Fibroblast of peridontal ligament (primary cell): ENCODE measurements at regions not wholly inside any gene's neighbourhood (a gene's known extent, or its start where the extent isn't known, plus 50 kb on each side); places are given as distances from the start of the nearest gene placed in this dataset.
"Not testable (repeated sequence)": the region's sequence is repeated elsewhere in the genome, so short reads cannot be mapped to it uniquely, and the experiment has no call there.

ENCODE experiments used
- DNase-seq: peaks from one replicate; pipeline ENCODE4 v3.0.0-alpha.2; 2010; ENCODE audit errors: extremely low read depth

- DNase-seq = no peak
These were observed 1178.3 kb downstream of the CDH11 start for GRCh38 chr16:63943566-63943965.

GRCh38 chr16:63938661-63939060 lies 1183.2 kb downstream of the CDH11 start:
- DNase-seq = peak; percentile 54

DNA sequence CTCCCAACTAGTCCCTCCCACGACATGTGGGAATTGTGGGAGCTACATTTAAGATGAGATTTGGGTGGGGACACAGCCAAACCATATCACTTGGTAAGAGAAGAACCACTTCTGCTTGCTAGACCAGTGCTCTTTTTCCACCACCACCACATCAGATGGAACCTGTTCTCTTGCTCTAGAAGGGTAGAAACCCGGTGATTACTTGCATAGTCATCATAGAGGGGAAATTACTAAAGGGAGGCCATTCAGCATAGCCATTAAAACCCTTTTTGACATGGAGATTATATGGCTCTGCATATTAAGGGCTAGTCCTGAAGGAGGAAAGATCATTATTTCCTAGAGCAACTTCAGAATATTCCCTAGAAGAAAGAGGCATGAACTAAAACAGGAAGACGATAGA lies 1188.0 kb downstream of the CDH11 start:
- DNase-seq = no peak

- no peak for DNase-seq
These were observed 1193.4 kb downstream of the CDH11 start for GRCh38 chr16:63928421-63928820.

DNA sequence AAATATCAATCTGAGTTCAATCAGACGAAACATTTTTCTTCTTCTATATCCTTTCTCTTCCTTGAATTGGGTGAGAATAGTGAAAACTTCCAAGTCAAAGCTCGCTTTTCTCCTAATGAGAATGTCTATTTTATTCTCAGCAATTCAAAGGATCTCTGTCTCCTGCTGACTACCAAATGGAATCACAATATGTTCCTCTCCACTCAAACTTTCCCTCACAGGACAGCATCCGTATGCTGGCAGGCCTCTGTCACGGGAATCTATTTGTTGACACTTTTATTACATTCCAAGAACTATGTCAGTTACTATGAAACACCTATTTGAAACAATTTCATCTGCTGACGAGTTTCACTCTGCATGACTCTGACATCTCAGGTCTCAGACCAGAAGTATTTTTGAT lies 1196.6 kb downstream of the CDH11 start:
- no peak for DNase-seq

DNA sequence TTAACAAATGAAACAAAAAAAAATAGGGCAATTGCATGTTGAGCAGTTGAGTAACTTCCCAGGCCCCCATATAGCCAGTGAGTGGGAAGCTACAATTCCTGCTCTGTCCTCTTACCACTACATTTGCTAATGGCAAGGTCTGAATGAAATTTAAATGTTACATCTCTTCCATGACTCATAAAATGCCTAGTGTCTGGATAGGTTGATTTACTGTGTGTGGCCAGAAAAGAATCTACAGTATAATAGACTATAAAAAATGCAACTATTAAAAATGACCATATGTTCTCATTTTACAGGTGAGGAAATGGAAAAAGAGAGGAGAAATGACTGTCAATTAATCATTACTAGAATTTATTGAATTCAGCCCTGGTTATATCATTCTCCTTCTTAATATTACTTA lies 1199.3 kb downstream of the CDH11 start:
- DNase-seq = peak; percentile 0

GRCh38 chr16:63921737-63922295 lies 1200.0 kb downstream of the CDH11 start:
- DNase-seq = no peak

- no peak for DNase-seq
These were observed 1208.6 kb downstream of the CDH11 start for GRCh38 chr16:63913290-63913689.

DNA sequence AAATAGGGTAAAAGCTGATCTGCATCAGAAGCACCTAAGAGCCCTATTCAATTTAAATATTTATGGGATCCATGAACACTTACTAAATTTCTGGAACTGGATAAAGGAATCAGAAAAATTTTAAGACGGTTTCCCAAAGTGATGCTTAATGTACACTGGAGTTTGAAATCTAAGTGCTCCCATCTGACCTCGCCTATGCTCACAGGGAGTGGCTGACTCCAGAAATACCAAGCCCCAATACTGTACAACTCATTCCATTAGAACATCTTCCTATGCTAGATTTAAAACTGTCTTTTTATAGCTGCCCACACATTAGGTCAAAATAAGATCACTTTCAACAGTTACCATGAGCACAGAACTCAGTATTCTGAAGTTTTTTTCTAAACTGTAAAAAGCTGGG lies 1214.6 kb downstream of the CDH11 start:
- no peak for DNase-seq

DNA sequence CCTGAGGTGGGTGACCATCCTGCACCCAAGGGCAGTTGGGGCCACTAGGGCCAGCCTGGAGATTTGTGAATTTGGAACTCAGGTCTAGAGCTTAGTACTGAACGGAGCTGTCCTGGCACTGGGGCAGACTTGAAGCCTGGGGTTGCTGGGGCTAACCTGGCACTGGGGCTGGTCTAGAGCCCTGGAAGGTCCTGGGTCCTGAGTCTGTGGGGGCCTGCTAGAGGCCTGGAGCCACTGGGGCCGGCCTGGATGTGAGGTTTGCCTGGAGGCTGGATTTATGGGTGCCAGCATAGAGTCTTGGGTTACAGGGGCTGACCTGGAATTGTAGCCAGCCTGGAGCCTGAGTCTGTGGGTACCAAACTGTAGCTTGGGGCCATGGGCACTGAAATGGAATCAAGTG lies 1216.9 kb downstream of the CDH11 start:
- DNase-seq = no peak

- DNase-seq = no peak
These were observed 1217.7 kb downstream of the CDH11 start for GRCh38 chr16:63904182-63904581.

GRCh38 chr16:63896383-63897109 lies 1225.3 kb downstream of the CDH11 start:
- DNase-seq = no peak

DNA sequence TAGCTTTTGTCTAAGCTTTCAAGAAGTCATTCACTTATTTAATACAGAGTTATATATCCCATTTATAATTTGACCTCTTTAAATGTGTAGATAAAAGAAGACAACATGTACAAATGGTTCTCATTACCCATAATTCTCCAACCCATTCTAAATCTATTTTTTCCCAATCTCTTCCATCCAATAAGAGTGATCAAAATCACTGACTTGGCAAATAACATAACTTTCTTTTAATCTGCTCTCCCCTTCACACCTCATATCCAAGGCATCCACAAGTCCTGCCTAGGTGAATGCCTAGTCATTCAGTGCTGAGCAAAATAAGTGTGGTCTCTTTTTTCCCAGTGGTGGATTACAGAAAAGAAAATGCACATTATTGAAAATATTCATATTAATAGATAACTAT lies 1231.1 kb downstream of the CDH11 start:
- DNase-seq = no peak

GRCh38 chr16:63890081-63890480 lies 1231.8 kb downstream of the CDH11 start:
- peak; percentile 36 for DNase-seq

DNA sequence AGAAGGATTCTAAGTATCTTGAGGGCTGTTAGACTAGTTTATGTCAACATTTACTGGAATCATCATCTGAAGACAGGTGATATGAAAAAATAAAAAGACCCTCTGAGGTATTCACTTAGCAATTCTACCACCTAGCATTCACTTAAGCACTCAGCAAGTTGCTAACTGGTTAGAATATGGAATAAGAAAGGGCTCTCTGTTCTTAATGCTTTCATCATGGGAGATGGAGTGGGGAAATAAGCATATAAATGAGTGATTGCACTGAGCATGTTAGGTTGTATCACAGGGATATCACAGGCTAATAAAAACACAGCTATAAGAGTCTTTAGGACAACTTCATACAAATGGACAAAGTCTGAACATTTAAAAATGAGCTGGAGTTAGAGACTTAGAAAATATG lies 1238.8 kb downstream of the CDH11 start:
- no peak for DNase-seq

DNA sequence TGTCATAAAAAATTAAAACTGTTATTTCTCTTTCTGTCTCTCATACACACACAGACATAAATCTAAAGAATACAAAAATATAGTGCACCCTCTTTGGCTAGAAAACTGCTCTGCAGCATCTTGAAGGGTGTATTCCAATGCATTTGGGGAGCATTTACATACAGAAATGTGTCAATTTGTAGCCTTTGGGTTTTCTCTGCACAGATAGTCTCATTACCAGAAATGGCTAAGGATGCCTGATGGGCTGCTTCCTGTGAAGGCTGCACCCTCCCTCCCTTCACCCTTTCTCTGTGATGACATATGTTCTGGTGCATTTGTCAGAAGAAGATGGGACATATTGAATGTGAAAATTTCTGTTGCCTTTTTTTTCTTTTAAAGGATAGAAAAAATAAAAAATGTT lies 1239.3 kb downstream of the CDH11 start:
- DNase-seq = no peak

GRCh38 chr16:63880948-63881347 lies 1240.9 kb downstream of the CDH11 start:
- no peak for DNase-seq

- DNase-seq = no peak
These were observed 1244.5 kb downstream of the CDH11 start for GRCh38 chr16:63877401-63877800.

DNA sequence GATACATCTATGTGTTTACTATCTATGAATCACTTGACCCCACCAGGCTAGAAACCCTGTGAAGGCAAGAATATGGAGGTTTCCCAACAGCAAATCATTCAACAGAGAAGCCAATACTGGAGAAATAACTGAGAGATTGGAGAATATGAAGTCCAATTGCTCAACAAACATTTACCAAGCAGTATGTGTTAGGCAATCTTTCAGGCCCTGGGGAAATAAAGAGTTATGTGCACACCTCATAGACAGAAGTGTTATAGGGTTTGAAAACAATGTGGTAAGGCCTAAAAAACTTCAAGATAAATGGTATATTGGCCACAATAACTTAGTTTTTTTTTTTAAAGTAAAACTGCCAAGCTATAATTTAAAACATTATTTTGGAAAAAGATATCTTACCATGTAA lies 1245.8 kb downstream of the CDH11 start:
- DNase-seq = peak; percentile 20

DNA sequence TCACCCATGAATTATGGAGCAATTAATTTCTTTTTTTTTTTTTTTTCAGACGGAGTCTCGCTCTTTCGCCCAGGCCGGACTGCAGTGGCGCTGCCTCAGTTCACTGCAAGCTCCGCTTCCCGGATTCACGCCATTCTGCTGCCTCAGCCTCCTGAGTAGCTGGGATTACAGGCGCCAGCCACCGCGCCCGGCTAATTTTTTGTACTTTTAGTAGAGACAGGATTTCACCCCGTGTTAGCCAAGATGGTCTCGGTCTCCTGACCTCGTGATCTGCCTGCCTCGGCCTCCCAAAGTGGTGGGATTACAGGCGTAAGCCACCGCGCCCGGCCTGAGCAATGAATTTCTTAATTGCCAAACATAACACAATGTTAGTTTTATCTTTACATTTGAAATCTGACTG lies 1261.2 kb downstream of the CDH11 start:
- not testable (repeated sequence) for DNase-seq

- no peak for DNase-seq
These were observed 1265.3 kb downstream of the CDH11 start for GRCh38 chr16:63856537-63856936.

DNA sequence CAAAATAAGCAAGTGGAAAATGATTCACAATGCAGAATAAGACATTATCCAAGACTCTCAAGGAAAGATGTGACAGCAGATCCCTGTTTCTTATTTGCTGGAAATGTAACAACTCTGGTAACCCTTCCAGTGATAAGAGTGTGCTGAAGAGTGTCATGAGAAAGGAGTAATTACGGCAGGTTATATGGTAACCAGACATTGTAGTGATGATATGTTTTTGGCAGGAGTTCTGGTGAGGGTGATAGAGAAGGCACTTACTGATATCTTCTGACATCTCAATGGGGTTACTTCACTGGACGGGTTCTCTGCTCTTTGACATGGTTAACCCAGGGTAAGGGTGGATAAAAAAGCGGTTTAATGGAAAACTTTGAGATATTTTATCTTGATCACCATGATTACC lies 1270.9 kb downstream of the CDH11 start:
- DNase-seq = no peak

- DNase-seq = no peak
These were observed 1280.6 kb downstream of the CDH11 start for GRCh38 chr16:63841271-63841670.

DNA sequence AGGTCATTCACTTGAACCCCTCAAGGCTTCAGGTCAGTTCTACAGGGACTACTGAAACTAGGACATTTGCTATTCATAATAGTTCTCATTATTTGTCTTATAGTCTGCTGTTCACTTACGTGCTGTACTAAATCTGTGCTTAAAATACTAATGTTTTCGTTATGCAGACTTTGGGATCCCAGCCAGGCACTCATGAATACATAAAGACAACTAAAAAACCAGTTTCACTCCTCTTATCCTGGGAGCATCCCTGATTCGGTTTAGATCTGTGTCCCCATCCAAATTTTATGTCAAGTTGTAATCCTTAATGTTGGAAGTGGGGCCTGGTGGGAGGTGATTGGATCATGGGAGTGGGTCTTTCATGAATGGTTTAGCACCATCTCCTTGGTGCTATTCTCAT lies 1291.8 kb downstream of the CDH11 start:
- DNase-seq = no peak
